BLaER1 treated with 17β-estradiol and CSF1 and Interleukin-3, amounts not matched to agents 10 nM and 100 nM (cell line): ENCODE measurements at regions not wholly inside any gene's neighbourhood (a gene's known extent, or its start where the extent isn't known, plus 50 kb on each side); places are given as distances from the start of the nearest gene placed in this dataset.

Source experiments
- H3K27ac ChIP-seq, 11 experiments: shearing (Covaris generic); formaldehyde crosslinking; 2 replicates each; pipeline ENCODE4 v1.8.1; 2022
- H3K27me3 ChIP-seq, 11 experiments: shearing (Covaris generic); formaldehyde crosslinking; 2 replicates each; pipeline ENCODE4 v1.8.1; 2022
- H3K36me3 ChIP-seq, 11 experiments: shearing (Covaris generic); formaldehyde crosslinking; 2 replicates each; pipeline ENCODE4 v1.8.1; 2022
- H3K4me1 ChIP-seq, 10 experiments: shearing (Covaris generic); formaldehyde crosslinking; 2 replicates each; pipeline ENCODE4 v1.8.1; 2022
- H3K4me2 ChIP-seq, 11 experiments: shearing (Covaris generic); formaldehyde crosslinking; 2 replicates each; pipeline ENCODE4 v1.8.1; 2022
- H3K4me3 ChIP-seq, 10 experiments: shearing (Covaris generic); formaldehyde crosslinking; 2 replicates each; pipeline ENCODE4 v1.8.1; 2022
- H3K9ac ChIP-seq, 11 experiments: shearing (Covaris generic); formaldehyde crosslinking; 2 replicates each; pipeline ENCODE4 v1.8.1; 2022
- H3K9me3 ChIP-seq, 11 experiments: shearing (Covaris generic); formaldehyde crosslinking; replicated peaks in 1 of 11; 2 replicates each; pipeline ENCODE4 v1.8.1; 2022
- H4K20me1 ChIP-seq, 11 experiments: shearing (Covaris generic); formaldehyde crosslinking; 2 replicates each; pipeline ENCODE4 v1.8.1; 2022
- Cebpa-rat ChIP-seq, 11 experiments: shearing (Covaris generic); IDR thresholded peaks; 2 replicates each; pipeline ENCODE4 v1.8.1; 2022

- H3K4me2 ChIP-seq = no peak overlapping the region
- TF ChIP-seq Cebpa-rat (IDR thresholded peaks at IDR 0.05) = no peak
- no peaks in the 10 kb centered on the region for H3K27me3 ChIP-seq
These were observed 466.7 kb downstream of the NFIB start for GRCh38 chr9:13847270-13847669.

GRCh38 chr9:13845460-13845859 is 468.5 kb downstream of the NFIB start:
- Histone ChIP-seq H4K20me1 (no peaks in the 10 kb centered on the region), H3K9ac (no peak overlapping the region), H3K27ac (no peak overlapping the region; a peak in 1 of 22 replicates), H3K9me3 (peaks cover 0 to 8% (median 4%) of the 10 kb centered on the region in 11 experiments; a peak in 11 of 22 replicates), H3K36me3 (no peaks in the 10 kb centered on the region), H3K27me3 (no peaks in the 10 kb centered on the region), H3K4me1 (peaks cover 0 to 13% (median 0%) of the 10 kb centered on the region in 10 experiments; a peak in 5 of 20 replicates), H3K4me2 (peak overlapping the region in 2 of 11 experiments; percentile 35 to 42; a peak in 4 of 22 replicates), H3K4me3 (no peak overlapping the region)
- TF ChIP-seq Cebpa-rat (IDR thresholded peaks at IDR 0.05) = no peak

More at GRCh38 chr9:13847270-13847669, 466.7 kb downstream of the NFIB start:
- peaks cover 0 to 8% (median 4%) of the 10 kb centered on the region in 11 experiments; a peak in 11 of 22 replicates for H3K9me3 ChIP-seq
- H3K4me3 ChIP-seq = no peak overlapping the region
- H3K36me3 ChIP-seq = no peaks in the 10 kb centered on the region
- no peaks in the 10 kb centered on the region for H4K20me1 ChIP-seq
- no peak overlapping the region for H3K27ac ChIP-seq
- peaks cover 0 to 13% (median 0%) of the 10 kb centered on the region in 10 experiments; a peak in 5 of 20 replicates for H3K4me1 ChIP-seq
- no peak overlapping the region for H3K9ac ChIP-seq

- peaks cover 0 to 8% (median 4%) of the 10 kb centered on the region in 11 experiments; a peak in 11 of 22 replicates for H3K9me3 ChIP-seq
- H3K27me3 ChIP-seq = no peaks in the 10 kb centered on the region
- no peak overlapping the region for H3K4me2 ChIP-seq
- no peak overlapping the region for H3K4me3 ChIP-seq
- no peaks in the 10 kb centered on the region for H4K20me1 ChIP-seq
- peaks cover 0 to 13% (median 0%) of the 10 kb centered on the region in 10 experiments; a peak in 5 of 20 replicates for H3K4me1 ChIP-seq
- TF ChIP-seq Cebpa-rat (IDR thresholded peaks at IDR 0.05) = no peak
- H3K27ac ChIP-seq = no peak overlapping the region
- H3K36me3 ChIP-seq = no peaks in the 10 kb centered on the region
- no peak overlapping the region for H3K9ac ChIP-seq
These were observed 472.0 kb downstream of the NFIB start for GRCh38 chr9:13841746-13842462.

GRCh38 chr9:13832446-13832845 is 481.5 kb downstream of the NFIB start:
- Histone ChIP-seq H3K9me3 (peaks cover 22 to 37% (median 27%) of the 10 kb centered on the region in 11 experiments), H3K9ac (no peak overlapping the region), H4K20me1 (no peaks in the 10 kb centered on the region), H3K27ac (no peak overlapping the region), H3K4me2 (no peak overlapping the region), H3K36me3 (0 out of 22 replicates have a peak, but pooled peaks cover 0 to 3% (median 0%) of the 10 kb centered on the region in 11 experiments), H3K4me1 (no peaks in the 10 kb centered on the region), H3K4me3 (no peak overlapping the region), H3K27me3 (no peaks in the 10 kb centered on the region)
- no peak for TF ChIP-seq Cebpa-rat (IDR thresholded peaks at IDR 0.05)

GRCh38 chr9:13823026-13823425 is 490.9 kb downstream of the NFIB start:
- no peaks in the 10 kb centered on the region for H4K20me1 ChIP-seq
- H3K27ac ChIP-seq = no peak overlapping the region
- no peak overlapping the region for H3K4me3 ChIP-seq
- no peaks in the 10 kb centered on the region for H3K27me3 ChIP-seq
- H3K36me3 ChIP-seq = no peaks in the 10 kb centered on the region
- H3K4me1 ChIP-seq = peaks cover 0 to 4% (median 0%) of the 10 kb centered on the region in 10 experiments; a peak in 2 of 20 replicates
- H3K9ac ChIP-seq = no peak overlapping the region
- no peak for TF ChIP-seq Cebpa-rat (IDR thresholded peaks at IDR 0.05)
- H3K4me2 ChIP-seq = no peak overlapping the region
- peaks cover 20 to 32% (median 25%) of the 10 kb centered on the region in 11 experiments for H3K9me3 ChIP-seq

GRCh38 chr9:13817754-13818278 is 496.1 kb downstream of the NFIB start:
- Histone ChIP-seq H3K9ac (no peak overlapping the region), H3K4me3 (no peak overlapping the region)
- peak in 3 of 11 experiments; percentile 18 to 22 (median 20); a peak in 1 of 22 replicates for TF ChIP-seq Cebpa-rat (IDR thresholded peaks at IDR 0.05)

GRCh38 chr9:13816837-13817236 is 497.1 kb downstream of the NFIB start:
- no peak overlapping the region for H3K4me2 ChIP-seq
- H3K27me3 ChIP-seq = no peaks in the 10 kb centered on the region
- H3K27ac ChIP-seq = no peak overlapping the region
- no peak overlapping the region for H3K4me3 ChIP-seq
- H3K4me1 ChIP-seq = peaks cover 0 to 9% (median 0%) of the 10 kb centered on the region in 10 experiments; a peak in 3 of 20 replicates
- no peak for TF ChIP-seq Cebpa-rat (IDR thresholded peaks at IDR 0.05)
- no peak overlapping the region for H3K9ac ChIP-seq
- peaks cover 20 to 37% (median 25%) of the 10 kb centered on the region in 11 experiments for H3K9me3 ChIP-seq
- no peaks in the 10 kb centered on the region for H4K20me1 ChIP-seq
- no peaks in the 10 kb centered on the region for H3K36me3 ChIP-seq

More at GRCh38 chr9:13817754-13818278, 496.1 kb downstream of the NFIB start:
- H3K9me3 ChIP-seq = peaks cover 22 to 37% (median 25%) of the 10 kb centered on the region in 11 experiments
- peaks cover 0 to 4% (median 0%) of the 10 kb centered on the region in 10 experiments; a peak in 2 of 20 replicates for H3K4me1 ChIP-seq
- H3K4me2 ChIP-seq = no peak overlapping the region
- H4K20me1 ChIP-seq = no peaks in the 10 kb centered on the region
- H3K27ac ChIP-seq = no peak overlapping the region
- H3K36me3 ChIP-seq = no peaks in the 10 kb centered on the region
- H3K27me3 ChIP-seq = no peaks in the 10 kb centered on the region

GRCh38 chr9:13814647-13815400 is 499.1 kb downstream of the NFIB start:
- no peaks in the 10 kb centered on the region for H3K36me3 ChIP-seq
- no peak for TF ChIP-seq Cebpa-rat (IDR thresholded peaks at IDR 0.05)
- H3K4me2 ChIP-seq = no peak overlapping the region
- no peak overlapping the region for H3K9ac ChIP-seq
- H3K9me3 ChIP-seq = peaks cover 9 to 21% (median 12%) of the 10 kb centered on the region in 11 experiments; a peak in 21 of 22 replicates
- no peak overlapping the region for H3K4me3 ChIP-seq
- H3K27ac ChIP-seq = no peak overlapping the region
- peaks cover 0 to 28% (median 15%) of the 10 kb centered on the region in 10 experiments; a peak in 14 of 20 replicates for H3K4me1 ChIP-seq
- no peaks in the 10 kb centered on the region for H3K27me3 ChIP-seq
- no peaks in the 10 kb centered on the region for H4K20me1 ChIP-seq

- H3K4me1 ChIP-seq = peaks cover 0 to 42% (median 29%) of the 10 kb centered on the region in 10 experiments; a peak in 14 of 20 replicates
These were observed 502.1 kb downstream of the NFIB start for GRCh38 chr9:13811876-13812275.

More at GRCh38 chr9:13811876-13812275, 502.1 kb downstream of the NFIB start:
- no peaks in the 10 kb centered on the region for H3K9me3 ChIP-seq
- TF ChIP-seq Cebpa-rat (IDR thresholded peaks at IDR 0.05) = no peak
- H4K20me1 ChIP-seq = no peaks in the 10 kb centered on the region
- H3K27ac ChIP-seq = 0 out of 22 replicates have a peak overlapping the region, but pooled peaks of 1 of the 11 experiments have one; percentile 73
- no peak overlapping the region for H3K4me3 ChIP-seq
- H3K9ac ChIP-seq = no peak overlapping the region
- H3K36me3 ChIP-seq = no peaks in the 10 kb centered on the region
- no peak overlapping the region; a peak in 2 of 22 replicates for H3K4me2 ChIP-seq
- H3K27me3 ChIP-seq = no peaks in the 10 kb centered on the region
